IPS-15b (cell line): ENCODE measurements at regions not wholly inside any gene's neighbourhood (a gene's known extent, or its start where the extent isn't known, plus 50 kb on each side); places are given as distances from the start of the nearest gene placed in this dataset.

Experiments
- H3K27me3 ChIP-seq: one replicate; pipeline ENCODE4 v1.6.1; 2013; ENCODE audit warnings: low read length; ENCODE audit not compliant: control insufficient read depth, insufficient read depth
- H3K36me3 ChIP-seq: one replicate; pipeline ENCODE4 v1.6.1; 2013; ENCODE audit warnings: low read length; ENCODE audit not compliant: control insufficient read depth, insufficient read depth
- H3K4me1 ChIP-seq: one replicate; pipeline ENCODE4 v1.6.1; 2013; ENCODE audit warnings: mild to moderate bottlenecking, low read length; ENCODE audit not compliant: control insufficient read depth, insufficient read depth
- H3K4me3 ChIP-seq: one replicate; pipeline ENCODE4 v1.5.1; 2013; ENCODE audit warnings: low read depth, low read length
- H3K9ac ChIP-seq: one replicate; pipeline ENCODE4 v1.6.1; 2013; ENCODE audit warnings: low read depth, mild to moderate bottlenecking, low read length
- H3K9me3 ChIP-seq: one replicate; pipeline ENCODE4 v1.6.1; 2013; ENCODE audit warnings: mild to moderate bottlenecking, low read length; ENCODE audit not compliant: control insufficient read depth, insufficient read depth

DNA sequence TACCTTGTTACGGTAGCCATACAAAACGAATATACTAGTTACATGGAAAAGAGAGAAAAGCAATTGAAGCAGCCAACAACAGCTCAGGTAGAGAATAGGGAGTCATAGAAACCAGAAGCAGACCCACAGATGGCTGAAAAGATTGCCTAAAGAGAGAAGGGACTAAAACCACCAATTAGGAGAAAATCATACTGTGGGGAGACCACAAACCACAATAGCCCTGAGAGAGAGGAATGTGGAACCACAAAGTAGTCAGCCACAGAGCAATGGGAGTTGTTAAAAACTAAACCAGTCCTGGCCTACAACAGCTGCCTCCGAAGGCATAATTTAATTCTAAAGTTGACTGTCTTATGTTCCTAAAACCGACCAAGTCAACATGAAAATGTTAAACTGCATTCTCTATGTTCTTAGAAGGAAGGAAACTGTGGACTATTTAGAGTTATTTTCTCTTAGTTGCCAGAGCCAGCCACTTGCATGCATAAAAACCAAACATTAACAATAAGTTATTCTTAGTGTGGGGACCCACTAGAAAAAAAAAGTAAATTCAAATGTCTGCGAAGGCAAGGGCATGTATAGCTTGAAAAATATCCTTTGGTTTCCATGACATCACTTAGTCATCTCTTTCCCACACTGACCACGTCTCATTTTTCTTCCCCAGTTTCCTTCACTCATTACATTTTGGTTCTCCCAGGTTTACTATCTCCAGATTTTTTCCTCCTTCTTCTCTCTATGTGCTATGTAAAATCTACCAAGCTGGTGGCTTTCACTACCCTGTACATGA lies 398.1 kb downstream of the NOVA1 start:
- Histone ChIP-seq H3K36me3 (no peaks in the 10 kb centered on the region), H3K4me1 (no peaks in the 10 kb centered on the region), H3K4me3 (no peak overlapping the region), H3K9me3 (no peaks in the 10 kb centered on the region), H3K27me3 (peaks cover 12% of the 10 kb centered on the region), H3K9ac (no peak overlapping the region)

GRCh38 chr14:26199096-26199495 lies 398.7 kb downstream of the NOVA1 start:
- Histone ChIP-seq H3K9ac (no peak overlapping the region), H3K4me1 (no peaks in the 10 kb centered on the region), H3K27me3 (peaks cover 5% of the 10 kb centered on the region), H3K4me3 (no peak overlapping the region), H3K9me3 (no peaks in the 10 kb centered on the region), H3K36me3 (no peaks in the 10 kb centered on the region)

DNA sequence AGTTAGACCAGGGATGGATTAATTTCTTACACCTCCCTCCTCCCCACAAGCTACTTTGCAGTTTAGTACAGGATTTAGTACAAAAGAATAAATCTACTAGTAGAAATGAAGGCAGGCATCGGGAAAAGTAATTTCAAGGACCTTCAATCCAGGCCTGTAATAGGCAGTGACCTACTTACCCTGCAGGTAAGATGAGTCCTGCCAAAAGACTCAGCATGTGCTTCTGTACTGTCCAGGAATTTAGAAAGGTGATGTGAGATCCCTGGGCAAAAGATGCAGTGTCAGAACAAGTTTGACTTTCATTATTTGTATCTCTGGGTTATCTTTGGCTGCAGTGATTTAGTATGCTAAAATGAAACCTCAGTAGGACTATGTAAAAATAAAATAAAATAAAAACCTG lies 403.0 kb downstream of the NOVA1 start:
- Histone ChIP-seq H3K9ac (no peak overlapping the region), H3K36me3 (no peaks in the 10 kb centered on the region), H3K9me3 (no peaks in the 10 kb centered on the region), H3K27me3 (no peaks in the 10 kb centered on the region), H3K4me3 (no peak overlapping the region), H3K4me1 (no peaks in the 10 kb centered on the region)

DNA sequence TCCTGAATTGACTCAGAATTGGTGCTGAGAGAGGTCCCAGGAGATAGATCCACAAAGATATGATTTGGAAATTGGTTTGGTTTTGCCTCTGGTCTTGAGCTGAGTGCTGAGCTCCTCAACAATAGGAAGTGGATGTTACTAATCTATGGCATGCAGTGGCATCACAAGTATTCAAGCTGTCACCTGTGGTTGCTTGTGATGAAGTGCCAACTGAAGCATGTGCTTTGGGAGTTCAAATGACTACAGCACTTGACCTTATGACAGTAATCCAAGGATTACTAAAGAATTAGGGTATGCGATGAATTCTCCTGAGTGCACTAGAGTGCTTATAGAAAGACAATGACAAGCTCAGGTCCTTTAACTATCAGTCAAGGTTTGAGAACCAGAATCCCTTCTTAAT lies 406.2 kb downstream of the NOVA1 start:
- H3K36me3 ChIP-seq, result no peaks in the 10 kb centered on the region
- H3K9ac ChIP-seq, result no peak overlapping the region
- no peaks in the 10 kb centered on the region for H3K9me3 ChIP-seq
- H3K27me3 ChIP-seq, result no peaks in the 10 kb centered on the region
- H3K4me1 ChIP-seq, result no peaks in the 10 kb centered on the region
- H3K4me3 ChIP-seq, result no peak overlapping the region

DNA sequence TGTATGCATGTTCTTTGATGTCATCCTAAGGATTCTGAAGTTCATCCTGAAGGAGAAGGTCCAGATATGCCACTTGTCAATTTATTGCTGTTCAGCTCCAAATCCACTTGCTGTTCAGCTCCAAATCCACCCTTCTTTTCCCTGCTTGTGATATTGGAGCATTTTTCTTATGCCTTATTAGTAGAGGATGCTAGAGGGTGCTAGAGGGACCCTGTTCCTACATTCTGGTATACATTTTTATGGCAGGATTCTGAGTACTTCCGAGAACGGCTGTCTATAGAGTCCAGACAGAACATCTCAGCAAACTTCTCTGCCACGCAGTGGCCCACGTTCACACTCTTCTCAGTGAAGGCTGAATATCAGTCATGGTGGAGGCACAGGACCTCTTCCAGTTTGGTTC lies 406.7 kb downstream of the NOVA1 start:
- Histone ChIP-seq H3K27me3 (no peaks in the 10 kb centered on the region), H3K9me3 (no peaks in the 10 kb centered on the region), H3K4me1 (no peaks in the 10 kb centered on the region), H3K9ac (no peak overlapping the region), H3K36me3 (no peaks in the 10 kb centered on the region), H3K4me3 (no peak overlapping the region)

DNA sequence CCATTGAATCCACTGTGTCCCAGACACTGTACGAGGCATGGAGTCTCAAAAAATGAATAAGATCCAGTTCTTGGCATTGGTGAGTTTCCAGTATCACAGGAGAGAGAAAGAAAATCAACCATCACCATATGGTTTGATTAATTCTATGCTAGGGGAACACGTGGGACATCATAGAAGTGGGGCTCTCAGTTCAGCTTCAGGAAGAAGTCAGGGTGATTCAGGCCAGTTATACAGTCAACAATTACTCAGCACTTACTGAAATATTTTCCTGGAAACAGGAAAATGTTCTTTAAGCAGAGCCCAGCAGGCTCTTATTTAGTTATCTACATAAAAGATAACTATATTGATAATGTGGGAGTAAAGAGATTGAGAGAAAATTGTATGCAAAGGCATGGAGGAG lies 407.2 kb downstream of the NOVA1 start:
- no peak overlapping the region for H3K9ac ChIP-seq
- no peak overlapping the region for H3K4me3 ChIP-seq
- no peaks in the 10 kb centered on the region for H3K36me3 ChIP-seq
- no peaks in the 10 kb centered on the region for H3K4me1 ChIP-seq
- H3K9me3 ChIP-seq, result no peaks in the 10 kb centered on the region
- no peaks in the 10 kb centered on the region for H3K27me3 ChIP-seq

DNA sequence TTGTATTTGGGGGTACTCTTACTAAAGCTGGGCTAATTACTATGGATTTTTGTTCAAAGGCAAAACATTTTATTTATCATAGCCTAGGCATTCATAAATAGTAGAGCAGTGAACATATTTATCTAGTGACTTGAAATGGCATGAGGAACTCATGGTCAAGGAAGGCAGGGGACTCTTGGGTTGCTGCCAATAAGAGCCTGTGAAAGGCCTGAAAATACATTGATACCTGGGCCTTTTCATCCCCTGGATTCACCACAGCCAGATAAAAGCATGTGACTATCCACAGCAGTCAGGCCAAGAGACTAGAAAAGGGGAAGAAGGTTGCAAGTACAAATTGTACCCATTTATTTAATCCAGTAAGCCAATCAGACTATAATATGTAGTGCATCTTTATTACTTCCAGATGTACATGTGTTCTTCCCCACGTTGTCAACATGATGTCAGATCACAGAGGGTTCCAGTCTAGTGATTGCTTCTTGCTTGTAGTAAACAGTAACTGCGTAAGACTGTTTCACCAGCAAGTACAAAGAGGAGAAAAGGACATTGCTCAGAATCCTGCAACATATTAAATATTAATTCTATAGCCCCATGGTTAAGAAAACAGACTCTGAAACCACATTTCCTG lies 409.7 kb downstream of the NOVA1 start:
- H3K9ac ChIP-seq, result no peak overlapping the region
- H3K4me1 ChIP-seq, result no peaks in the 10 kb centered on the region
- no peaks in the 10 kb centered on the region for H3K36me3 ChIP-seq
- H3K27me3 ChIP-seq, result no peaks in the 10 kb centered on the region
- H3K4me3 ChIP-seq, result no peak overlapping the region
- no peaks in the 10 kb centered on the region for H3K9me3 ChIP-seq

GRCh38 chr14:26180221-26180620 lies 417.6 kb downstream of the NOVA1 start:
- no peaks in the 10 kb centered on the region for H3K36me3 ChIP-seq
- no peak overlapping the region for H3K4me3 ChIP-seq
- H3K9ac ChIP-seq, result no peak overlapping the region
- H3K4me1 ChIP-seq, result peaks cover 4% of the 10 kb centered on the region
- no peaks in the 10 kb centered on the region for H3K27me3 ChIP-seq
- H3K9me3 ChIP-seq, result no peaks in the 10 kb centered on the region

DNA sequence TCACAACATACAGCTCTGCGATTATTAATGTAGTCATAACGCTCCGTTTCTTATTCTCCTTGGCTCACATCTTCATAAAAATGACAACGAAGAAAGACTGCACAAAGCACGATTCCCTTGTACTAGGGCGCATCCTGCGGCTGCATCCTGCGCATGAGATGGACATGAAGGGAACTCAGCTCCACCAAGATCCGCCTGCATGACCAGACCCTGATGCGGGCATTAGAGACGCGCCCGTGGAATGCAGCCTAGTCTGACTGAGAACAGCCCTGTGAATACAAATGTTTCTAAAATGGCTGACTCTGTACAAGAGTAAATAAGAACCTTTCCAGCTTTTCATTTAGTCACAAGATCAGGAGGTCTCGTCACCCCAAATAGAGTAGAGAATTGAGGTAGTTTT lies 422.2 kb downstream of the NOVA1 start:
- Histone ChIP-seq H3K4me3 (no peak overlapping the region), H3K36me3 (no peaks in the 10 kb centered on the region), H3K9ac (no peak overlapping the region), H3K9me3 (no peaks in the 10 kb centered on the region), H3K27me3 (no peaks in the 10 kb centered on the region), H3K4me1 (peaks cover 4% of the 10 kb centered on the region)

DNA sequence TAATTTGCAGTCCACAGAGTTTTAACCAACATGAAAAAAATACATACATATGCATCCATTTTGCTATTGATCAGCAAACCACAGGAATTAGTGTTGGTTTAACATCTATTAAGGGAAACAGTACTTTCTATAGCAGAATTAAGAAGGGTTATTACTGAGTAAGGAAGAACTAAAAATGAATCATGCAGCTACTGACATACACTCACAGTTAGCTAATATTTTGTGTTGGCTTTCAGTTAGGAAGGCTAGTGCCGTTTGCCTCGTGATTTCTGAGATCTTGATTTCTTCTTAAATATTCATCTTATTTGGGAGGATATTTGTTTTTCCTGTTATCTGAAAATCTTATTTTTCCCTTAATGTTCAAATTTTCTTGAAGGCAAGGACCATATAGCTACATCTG lies 423.4 kb downstream of the NOVA1 start:
- Histone ChIP-seq H3K4me1 (peaks cover 4% of the 10 kb centered on the region), H3K27me3 (no peaks in the 10 kb centered on the region), H3K9ac (no peak overlapping the region), H3K9me3 (no peaks in the 10 kb centered on the region), H3K4me3 (no peak overlapping the region), H3K36me3 (no peaks in the 10 kb centered on the region)

DNA sequence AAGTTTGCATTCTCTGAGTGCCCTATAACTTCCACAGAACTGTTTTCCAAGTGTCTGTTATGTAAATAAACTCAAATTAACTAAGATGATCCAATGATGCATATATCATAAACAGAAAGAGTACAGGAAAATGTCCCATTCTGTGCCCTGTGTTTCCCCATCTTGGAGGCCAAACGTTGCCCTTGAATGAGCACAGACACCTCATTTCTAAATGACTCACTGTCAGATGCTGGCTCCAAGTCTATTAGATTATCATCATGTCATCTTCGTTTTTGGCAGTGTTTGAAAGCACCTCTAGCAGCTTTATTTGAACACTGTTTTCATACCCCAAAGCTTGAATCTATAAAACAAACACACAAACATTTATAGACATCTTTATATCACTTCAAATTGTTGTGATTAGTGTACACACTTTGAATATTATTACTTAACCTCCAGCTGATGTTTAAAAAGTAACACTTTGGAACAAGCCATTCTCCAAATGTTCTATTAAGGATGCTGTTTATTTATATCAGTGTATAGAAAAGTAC lies 424.2 kb downstream of the NOVA1 start:
- peaks cover 4% of the 10 kb centered on the region for H3K4me1 ChIP-seq
- no peaks in the 10 kb centered on the region for H3K36me3 ChIP-seq
- no peak overlapping the region for H3K4me3 ChIP-seq
- H3K9me3 ChIP-seq, result no peaks in the 10 kb centered on the region
- no peaks in the 10 kb centered on the region for H3K27me3 ChIP-seq
- no peak overlapping the region for H3K9ac ChIP-seq

DNA sequence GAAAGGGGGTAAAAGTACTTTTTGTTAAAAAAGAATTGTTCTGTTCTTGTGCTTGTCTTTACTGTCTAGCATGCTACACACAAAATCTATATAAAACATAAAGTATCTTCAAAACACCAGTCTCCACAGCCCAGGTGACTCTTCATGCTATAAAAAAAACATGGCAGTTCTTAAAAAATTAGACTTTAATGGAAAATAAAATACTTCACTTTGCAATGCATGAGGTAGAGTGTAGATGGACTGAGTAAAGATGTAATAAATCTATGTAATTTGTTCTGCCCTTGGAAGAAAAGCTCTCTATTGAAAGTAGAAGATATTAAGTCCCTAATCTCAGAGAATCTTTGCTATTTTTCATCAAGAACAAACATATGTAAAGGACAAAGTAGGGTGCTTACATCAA lies 425.4 kb downstream of the NOVA1 start:
- Histone ChIP-seq H3K9ac (no peak overlapping the region), H3K36me3 (no peaks in the 10 kb centered on the region), H3K27me3 (no peaks in the 10 kb centered on the region), H3K4me3 (no peak overlapping the region), H3K4me1 (peaks cover 4% of the 10 kb centered on the region), H3K9me3 (no peaks in the 10 kb centered on the region)
